Activated CD8-positive, alpha-beta memory T cell treated with anti-CD3 and anti-CD28 coated beads, Interleukin-2, amount 50 U/mL, for 4 hours (primary cell): ENCODE measurements at regions not wholly inside any gene's neighbourhood (a gene's known extent, or its start where the extent isn't known, plus 50 kb on each side); places are given as distances from the start of the nearest gene placed in this dataset.

ENCODE experiments used
- DNase-seq: peaks from one replicate; pipeline ENCODE4 v3.0.0-alpha.2; 2020

DNA sequence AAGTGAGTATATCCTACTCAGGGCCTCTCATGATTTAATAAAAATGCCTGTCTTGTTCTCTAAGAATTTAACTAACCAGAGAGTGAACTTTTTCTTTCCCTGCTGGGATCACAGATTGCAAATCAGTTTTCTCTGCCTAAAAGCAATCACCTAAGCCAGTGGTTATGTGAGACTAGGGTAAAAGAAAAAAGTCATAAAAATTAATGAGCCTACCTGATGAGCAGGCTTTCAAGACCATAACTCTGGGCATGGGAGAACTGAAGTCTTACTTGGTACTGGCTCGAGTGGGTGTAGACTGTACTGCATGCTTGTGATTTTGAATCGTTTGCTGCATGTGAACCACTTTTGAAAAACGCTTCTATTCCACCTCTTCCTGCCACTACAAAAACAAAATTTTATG, 1677.0 kb upstream of the LRRTM1 start:
- no peak for DNase-seq

DNA sequence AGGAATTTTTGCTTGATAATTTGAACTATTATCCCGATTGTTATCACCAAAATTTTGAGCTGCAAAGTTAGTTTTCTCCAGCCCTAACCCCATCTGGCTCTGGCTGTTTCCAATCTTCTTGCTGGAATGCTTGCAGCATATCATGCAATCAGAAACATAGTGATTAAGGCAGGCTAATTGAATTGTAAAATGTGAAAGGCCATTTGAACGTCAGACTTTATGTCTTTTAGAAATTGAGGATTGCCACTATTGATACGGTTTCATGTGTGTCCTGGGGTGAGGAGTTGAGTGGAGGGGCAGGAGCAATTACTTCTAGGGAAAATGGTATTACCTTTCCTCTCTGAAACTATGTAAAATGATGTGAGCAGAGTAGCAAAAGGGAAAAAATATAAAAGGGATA, 1674.5 kb upstream of the LRRTM1 start:
- DNase-seq = no peak

GRCh38 chr2:81976998-81977397, 1672.4 kb upstream of the LRRTM1 start:
- no peak for DNase-seq

DNA sequence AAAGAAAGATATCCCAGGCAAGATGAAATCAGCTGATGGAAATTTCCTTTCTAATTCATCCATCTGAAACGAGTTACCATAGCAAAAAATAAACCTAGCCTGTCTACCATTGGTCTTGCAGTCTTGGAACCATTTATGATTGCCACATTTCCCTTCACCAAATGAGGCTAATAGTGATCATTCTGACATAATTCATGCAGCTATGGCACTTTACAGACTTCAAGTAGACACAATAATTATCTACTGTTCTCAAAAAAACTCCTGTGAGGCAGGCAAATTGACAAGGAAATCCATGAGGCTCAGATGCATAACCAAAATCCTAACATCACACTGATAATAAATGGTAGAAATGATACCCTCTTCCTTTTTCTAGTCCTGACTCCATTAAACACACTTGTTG, 1669.7 kb upstream of the LRRTM1 start:
- DNase-seq = no peak

DNA sequence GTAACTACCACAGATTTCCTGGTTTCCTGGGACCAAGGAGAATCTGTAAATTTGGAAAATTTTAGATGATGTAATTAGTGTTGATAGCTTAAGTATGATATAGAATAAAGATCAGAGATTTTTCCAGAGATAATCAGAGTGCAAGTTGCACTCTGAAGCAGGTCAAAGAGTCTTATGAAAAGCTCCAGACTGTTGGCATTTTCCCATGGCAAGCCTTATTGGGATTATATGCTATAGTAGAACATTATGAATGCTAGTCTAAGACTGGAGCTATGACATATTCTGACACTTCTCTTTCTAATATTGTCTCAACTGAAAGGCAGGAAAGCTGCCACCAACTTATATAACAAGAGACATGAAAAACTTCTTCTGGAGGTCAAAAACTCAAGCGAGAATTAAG, 1638.3 kb upstream of the LRRTM1 start:
- no peak for DNase-seq

DNA sequence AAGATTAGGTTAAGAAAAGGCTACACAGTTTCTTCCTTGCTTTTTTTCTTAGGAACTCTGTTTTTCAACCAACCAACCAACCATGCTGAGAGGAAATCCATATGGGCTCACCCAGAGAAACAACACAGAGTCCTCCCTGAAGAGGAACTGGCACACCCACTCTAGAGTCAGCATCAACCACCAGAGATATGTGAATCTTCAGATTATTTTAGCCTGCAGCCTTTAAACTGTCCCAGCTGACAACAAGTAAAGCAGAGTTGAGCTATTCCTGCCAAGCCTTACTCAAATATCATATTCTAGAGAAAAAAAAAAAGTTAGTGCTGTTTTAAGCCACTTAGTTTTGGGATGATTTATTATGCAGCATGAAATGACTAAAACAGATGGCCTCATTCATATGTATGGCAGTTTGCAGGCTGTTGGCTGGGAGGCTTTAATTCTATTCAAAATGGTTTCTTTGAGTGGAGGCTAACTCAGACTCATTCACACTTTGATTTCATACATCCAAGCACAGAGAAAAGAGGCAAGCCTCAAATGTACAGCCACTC, 1637.7 kb upstream of the LRRTM1 start:
- DNase-seq = no peak

GRCh38 chr2:81940266-81940955, 1635.9 kb upstream of the LRRTM1 start:
- DNase-seq = no peak

GRCh38 chr2:81937944-81938343, 1633.4 kb upstream of the LRRTM1 start:
- no peak for DNase-seq

DNA sequence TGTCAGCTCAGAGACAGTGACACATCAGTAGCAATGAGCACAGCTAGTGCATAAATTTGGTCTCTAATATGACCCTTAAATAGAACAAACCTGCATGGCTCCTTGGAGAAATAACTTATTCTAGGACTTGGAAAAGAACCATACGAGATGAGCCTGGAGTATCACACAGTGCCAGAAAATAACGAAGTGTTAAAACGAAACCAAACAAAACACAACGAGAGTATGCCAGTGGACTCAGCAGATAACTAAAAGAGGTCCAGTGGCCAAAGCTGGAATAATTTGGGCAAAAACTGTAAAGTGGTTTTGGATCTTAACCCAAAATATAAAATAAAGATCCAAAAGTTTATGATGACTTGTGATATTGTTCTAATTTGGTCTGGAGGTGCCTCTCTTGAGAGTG, 1599.0 kb upstream of the LRRTM1 start:
- DNase-seq = no peak

DNA sequence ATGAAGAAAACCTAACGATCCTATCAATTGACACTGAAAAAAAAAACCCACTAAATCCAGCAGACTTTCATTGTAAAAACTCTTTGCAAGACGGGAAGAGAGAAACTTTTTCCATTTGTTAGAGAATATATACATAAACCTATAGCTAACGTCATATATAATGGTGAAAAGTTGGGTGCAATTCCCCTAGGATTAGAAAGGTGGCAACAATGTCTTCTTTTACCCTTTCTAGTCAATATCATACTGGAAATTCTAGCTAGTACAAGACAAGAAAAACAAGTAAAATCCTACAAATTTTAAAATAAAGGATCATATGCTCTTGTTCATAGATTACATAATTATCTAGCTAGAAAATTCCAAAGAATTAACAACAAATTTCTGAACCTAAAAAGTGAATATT, 1596.5 kb upstream of the LRRTM1 start:
- DNase-seq = no peak

DNA sequence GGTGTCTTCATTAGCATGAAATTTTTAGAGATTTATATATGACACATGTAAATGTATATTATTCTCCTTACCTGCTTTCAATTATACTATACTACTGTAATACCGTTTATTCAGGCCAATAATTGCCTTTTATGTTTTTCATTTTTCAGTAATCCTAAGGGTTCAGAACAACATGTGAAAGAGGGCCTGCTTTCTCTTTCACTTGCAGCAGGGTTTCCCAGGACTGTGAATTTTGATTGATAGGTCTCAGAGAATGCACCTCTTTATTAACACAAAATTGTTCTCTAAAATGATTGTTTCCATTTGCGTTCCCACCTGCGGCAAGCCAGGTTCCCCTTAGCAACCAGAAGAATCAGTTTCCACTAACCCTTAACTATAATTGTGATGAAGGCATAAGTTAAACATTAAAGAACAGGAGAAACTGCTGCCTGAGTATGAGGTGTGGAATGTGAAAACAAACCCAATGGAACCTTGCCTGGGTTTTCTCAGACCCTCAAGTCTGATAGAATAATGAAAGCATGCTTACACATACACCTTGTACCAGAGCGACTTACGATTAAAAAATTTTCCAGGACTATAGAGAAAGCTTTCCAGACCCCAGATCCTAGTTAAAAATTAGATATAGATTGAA, 1591.2 kb upstream of the LRRTM1 start:
- no peak for DNase-seq

- no peak for DNase-seq
Observed at GRCh38 chr2:81894451-81894990, 1590.0 kb upstream of the LRRTM1 start.

GRCh38 chr2:81876624-81877023, 1572.1 kb upstream of the LRRTM1 start:
- DNase-seq = no peak

- DNase-seq = no peak
Observed at GRCh38 chr2:81872006-81872405, 1567.5 kb upstream of the LRRTM1 start.

DNA sequence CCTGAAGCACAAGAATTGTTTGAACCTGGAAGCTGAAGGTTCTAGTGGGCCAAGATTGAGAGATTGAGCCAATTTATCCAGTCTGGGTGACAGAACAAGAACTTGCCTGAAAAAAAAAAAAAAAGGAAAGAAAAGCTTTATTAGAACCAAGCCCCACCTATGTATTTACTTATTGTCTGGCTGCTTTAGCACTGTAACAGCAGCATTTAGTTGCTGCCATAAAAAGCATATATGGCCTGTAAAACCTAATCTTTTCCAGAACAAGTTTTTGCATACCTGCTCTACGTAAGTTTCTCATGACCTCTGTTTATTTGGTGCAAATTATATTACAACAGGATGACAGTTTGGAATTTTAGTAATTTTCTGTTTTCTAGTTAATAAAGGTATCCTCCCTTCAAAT, 1565.6 kb upstream of the LRRTM1 start:
- no peak for DNase-seq

DNA sequence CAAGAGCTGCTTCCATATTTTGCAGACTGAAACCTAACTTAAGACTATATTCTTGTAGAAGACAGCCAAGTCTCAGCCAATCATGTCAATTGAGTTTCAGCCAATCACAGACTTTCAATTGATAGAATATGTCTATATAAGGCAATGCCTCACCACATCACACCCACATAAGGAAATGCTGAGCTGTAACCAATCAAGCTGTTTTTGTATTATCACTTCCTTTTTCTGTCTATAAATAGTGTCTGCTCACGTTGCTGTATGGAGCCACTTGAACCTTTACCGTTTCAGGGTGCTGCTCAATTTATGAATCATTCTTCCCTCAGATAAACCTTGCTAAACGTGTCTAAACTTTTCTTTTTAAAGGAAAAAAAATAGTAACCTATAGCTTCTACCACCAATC, 1554.4 kb upstream of the LRRTM1 start:
- DNase-seq = no peak

DNA sequence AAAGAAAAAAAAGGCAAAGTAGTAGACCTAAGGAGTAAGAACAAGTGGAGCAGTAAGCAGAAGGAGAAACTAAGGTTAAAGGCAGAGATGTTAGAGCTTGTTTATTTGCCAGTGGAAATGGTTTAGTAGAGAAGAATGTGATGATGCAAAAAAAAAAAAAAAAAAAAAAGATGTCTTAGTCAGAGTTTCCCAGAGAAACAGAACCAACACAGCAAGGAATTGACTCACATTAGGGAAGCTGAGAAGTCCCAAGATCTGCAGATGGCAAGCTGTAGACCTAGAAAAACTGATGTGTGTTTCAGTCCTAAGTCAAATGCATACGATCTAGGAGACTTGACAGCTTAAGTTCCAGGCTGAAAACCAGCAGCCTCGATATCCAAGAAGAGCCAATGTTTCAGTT, 1548.8 kb upstream of the LRRTM1 start:
- DNase-seq = no peak

DNA sequence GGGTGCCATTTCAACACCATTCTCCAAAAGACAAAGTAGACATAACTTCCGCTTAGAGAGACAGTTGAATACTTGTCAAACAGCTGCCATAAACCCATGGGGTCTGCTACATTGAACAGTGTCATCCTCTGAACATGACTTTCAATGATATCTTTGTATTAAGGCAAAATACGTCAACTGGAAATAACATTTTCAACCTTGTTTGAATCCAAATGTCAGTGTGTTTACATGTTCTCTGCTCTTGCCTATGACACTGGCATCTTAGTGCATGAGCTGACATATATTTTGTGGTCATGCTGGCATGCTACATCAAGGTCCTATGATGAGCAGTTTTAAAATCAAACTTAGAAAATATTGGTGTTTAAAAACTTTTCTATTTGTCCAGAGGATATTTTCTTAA, 1548.1 kb upstream of the LRRTM1 start:
- DNase-seq = no peak

GRCh38 chr2:81839780-81840179, 1535.2 kb upstream of the LRRTM1 start:
- DNase-seq = no peak

- no peak for DNase-seq
Observed at GRCh38 chr2:81835321-81836000, 1530.9 kb upstream of the LRRTM1 start.

DNA sequence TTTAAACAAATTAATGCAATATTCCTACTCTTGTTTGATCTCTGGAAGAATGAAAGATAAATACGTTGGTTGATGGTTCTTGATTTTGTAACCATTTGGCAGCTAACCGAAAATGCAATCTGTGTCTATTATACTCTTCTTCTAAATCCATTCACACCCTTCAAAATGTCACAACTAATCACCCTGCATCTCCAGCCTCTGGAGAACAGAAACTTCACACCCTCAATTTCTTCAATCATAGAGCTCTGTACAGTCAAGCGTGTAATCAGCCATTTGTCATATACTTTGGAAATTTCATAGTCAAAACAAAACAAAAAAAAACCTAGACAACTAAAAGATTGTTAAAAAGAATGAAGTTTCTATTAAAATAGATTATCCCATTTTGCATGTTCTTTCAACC, 1482.3 kb upstream of the LRRTM1 start:
- no peak for DNase-seq

GRCh38 chr2:81767187-81767912, 1462.8 kb upstream of the LRRTM1 start:
- no peak for DNase-seq

DNA sequence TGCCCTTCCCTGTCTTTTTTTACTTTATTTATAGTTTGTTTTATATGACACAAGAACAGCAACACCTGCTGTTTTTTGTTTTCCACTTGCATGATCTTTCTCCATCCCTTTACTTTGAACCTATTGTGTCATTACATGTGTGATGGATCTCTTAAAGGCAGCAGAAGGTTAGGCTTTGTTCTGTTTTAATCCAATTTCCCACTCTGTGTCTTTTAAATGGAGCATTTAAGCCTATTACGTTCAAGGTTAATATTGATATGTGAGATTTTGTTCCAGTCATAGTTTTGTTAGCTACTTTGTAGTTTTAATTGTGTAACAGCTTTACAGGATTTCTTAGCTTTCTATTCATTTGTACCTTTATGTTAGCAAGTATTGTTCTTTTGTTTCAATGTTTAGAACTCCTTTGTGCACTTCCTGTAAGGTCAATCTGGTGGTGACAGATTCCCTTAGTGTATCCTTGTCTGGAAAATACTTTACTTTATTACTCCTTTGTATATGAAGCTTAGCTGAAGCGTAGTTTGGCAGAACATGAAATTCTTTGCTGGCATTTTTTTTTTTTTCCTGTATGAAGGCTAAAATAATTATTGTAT, 1443.0 kb upstream of the LRRTM1 start:
- no peak for DNase-seq
